Kidney (tissue), 13 donors: ENCODE measurements at regions not wholly inside any gene's neighbourhood (a gene's known extent, or its start where the extent isn't known, plus 50 kb on each side); places are given as distances from the start of the nearest gene placed in this dataset.

Experiments used
- DNase-seq, 5 donors: peaks; one replicate each; pipeline ENCODE4 v3.0.0-alpha.2; 2013 to 2020
- FAIRE-seq: peaks from 2 replicates; lab custom pipeline; 2012; peaks lifted over from hg19 to GRCh38; lab: Jason Lieb, UNC
- H3K27ac ChIP-seq, 2 donors: one replicate each; pipeline ENCODE4 v1.7.0; 2013; ENCODE audit warnings: low read depth in 2 of 2, low read length in 2 of 2, inconsistent platforms in 1 of 2
- H3K27me3 ChIP-seq: one replicate; pipeline ENCODE4 v1.7.1; 2013; ENCODE audit warnings: low read length, inconsistent platforms; ENCODE audit not compliant: control insufficient read depth, insufficient read depth
- H3K36me3 ChIP-seq, 3 donors: one replicate each; pipeline versions ENCODE4 v1.7.0 to v1.7.1; 2013; ENCODE audit warnings: low read length in 3 of 3, control low read depth in 1 of 3, inconsistent platforms in 1 of 3; ENCODE audit not compliant: insufficient read depth in 3 of 3, control insufficient read depth in 2 of 3
- H3K4me1 ChIP-seq, 3 donors: one replicate each; pipeline versions ENCODE4 v1.7.0 to v1.7.1; 2013; ENCODE audit warnings: low read length in 3 of 3, inconsistent platforms in 1 of 3, low read depth in 1 of 3; ENCODE audit not compliant: control insufficient read depth in 2 of 3, insufficient read depth in 2 of 3
- H3K4me3 ChIP-seq, 3 donors: one replicate each; pipeline versions ENCODE4 v1.7.0 to v1.8.1; 2013; ENCODE audit warnings: low read length in 3 of 3, control low read depth in 1 of 3, inconsistent platforms in 1 of 3
- H3K9ac ChIP-seq, 3 donors: one replicate each; pipeline versions ENCODE4 v1.7.0 to v1.7.1; 2013; ENCODE audit warnings: low read length in 3 of 3, control low read depth in 1 of 3, inconsistent platforms in 1 of 3
- H3K9me3 ChIP-seq, 3 donors: one replicate each; pipeline versions ENCODE4 v1.7.0 to v1.7.1; 2013; ENCODE audit warnings: low read length in 3 of 3, control low read depth in 1 of 3, inconsistent platforms in 1 of 3; ENCODE audit not compliant: control insufficient read depth in 2 of 3, insufficient read depth in 1 of 3
- CTCF ChIP-seq: IDR thresholded peaks from 3 replicates; pipeline ENCODE4 v1.5.1; 2012; ENCODE audit warnings: mild to moderate bottlenecking, moderate library complexity, borderline replicate concordance; ENCODE audit not compliant: insufficient read depth; ENCODE audit errors: extremely low read depth
- intact Hi-C: fragments of 100-400 bp; cut with DNase I; formaldehyde crosslinking; loops from one replicate; pipeline ENCODE4 v1.11.1; 2022
- donor health status: control.
- donor health status: control.
- donor health status: control.
- donor health status: control.
- donor health status: control.
- donor health status: DM: yes; HTN: yes; CAD: no.
- donor health status: Normal renal cell carcinoma (clear cell type).

DNA sequence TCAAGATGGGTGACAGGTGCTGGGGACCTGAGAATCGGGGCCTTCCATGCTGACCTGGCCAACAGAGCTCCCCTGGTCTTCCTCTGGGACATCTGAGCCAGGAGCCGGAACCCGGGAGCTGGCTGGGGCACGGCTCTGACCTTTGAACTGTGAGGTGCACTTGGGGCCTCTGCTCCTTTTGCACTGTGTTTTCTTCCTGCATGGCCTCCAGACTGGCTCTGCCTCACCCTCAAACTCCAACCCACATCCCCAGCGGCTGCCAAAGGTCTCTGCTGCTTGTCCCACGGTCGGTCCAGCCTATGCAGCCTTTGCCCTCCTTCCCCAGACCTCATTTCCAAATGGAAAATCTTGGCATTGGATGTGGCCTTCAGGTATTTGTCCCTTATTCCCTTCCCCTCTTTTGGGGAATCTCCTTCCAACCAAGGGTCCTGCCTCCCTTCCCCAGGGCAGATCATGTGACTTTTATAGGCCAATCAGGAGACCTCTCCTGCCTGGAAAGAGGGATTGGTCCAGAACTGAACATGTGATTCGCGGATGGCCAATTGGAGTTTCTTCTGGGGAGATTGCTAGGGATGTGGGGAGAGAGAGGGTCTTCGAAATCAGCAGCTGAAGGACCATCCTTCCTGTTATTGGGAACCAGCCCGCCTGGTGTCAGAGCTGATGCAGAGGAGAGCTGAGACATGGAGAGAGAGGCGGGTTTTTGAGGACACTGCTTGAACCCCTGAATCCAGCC lies 117.9 kb downstream of the CYLD start:
- H3K9ac ChIP-seq, result no peak overlapping the region

DNA sequence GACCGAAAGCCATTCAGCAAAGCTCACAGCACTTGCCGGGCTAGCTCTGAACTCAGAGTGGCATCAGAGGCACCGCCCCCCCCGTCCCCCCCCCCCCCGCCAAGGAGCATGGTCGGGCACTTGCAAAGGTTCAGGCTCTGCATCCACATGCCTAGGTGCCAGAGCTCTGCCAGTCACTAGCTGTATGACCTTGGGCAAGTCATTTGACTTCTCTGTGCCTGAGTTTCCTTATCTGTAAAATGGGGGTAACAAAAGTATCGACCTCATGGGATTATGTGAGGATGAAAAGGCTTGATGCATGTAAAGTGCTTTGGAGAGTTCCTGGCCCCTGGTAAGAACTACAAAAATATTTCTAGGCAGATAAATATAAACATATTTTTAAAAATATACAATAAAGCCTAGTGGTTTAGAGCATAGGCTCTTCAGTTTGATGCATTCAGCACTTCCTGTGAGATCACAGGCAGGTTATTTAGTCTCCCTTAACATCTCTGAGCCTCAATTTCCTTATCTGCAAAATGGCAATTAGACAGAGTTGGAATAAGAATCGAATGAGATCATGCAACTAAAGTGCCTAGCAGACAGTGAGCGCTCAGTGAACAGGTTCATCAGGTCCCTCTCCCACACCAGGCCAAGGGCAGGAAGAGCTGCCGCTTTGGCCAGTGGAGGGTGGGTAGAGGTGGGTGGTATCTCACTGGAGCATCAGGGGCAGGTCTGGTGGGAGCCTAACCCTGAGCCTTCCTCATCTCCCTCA lies 117.2 kb downstream of the CYLD start:
- Histone ChIP-seq H3K9me3 (peaks cover 0 to 6% (median 0%) of the 10 kb centered on the region in 3 donors), H3K4me1 (no peaks in the 10 kb centered on the region), H3K36me3 (no peaks in the 10 kb centered on the region), H3K9ac (no peak overlapping the region), H3K4me3 (no peak overlapping the region), H3K27ac (no peak overlapping the region), H3K27me3 (no peaks in the 10 kb centered on the region)
- intact Hi-C loops, result no loop called here
- DNase-seq (no peak), FAIRE-seq (no peak)
- no peak for TF ChIP-seq CTCF

More for the DNA sequence above, 117.9 kb downstream of the CYLD start:
- no peak for TF ChIP-seq CTCF
- H3K36me3 ChIP-seq, result no peaks in the 10 kb centered on the region
- no peak overlapping the region for H3K4me3 ChIP-seq
- no peaks in the 10 kb centered on the region for H3K4me1 ChIP-seq
- FAIRE-seq (no peak), DNase-seq (peak in 1 of 5 donors; percentile 51)
- H3K27ac ChIP-seq, result no peak overlapping the region
- intact Hi-C loops, result no loop called here
- no peaks in the 10 kb centered on the region for H3K27me3 ChIP-seq
- H3K9me3 ChIP-seq, result peaks cover 0 to 6% (median 0%) of the 10 kb centered on the region in 3 donors

DNA sequence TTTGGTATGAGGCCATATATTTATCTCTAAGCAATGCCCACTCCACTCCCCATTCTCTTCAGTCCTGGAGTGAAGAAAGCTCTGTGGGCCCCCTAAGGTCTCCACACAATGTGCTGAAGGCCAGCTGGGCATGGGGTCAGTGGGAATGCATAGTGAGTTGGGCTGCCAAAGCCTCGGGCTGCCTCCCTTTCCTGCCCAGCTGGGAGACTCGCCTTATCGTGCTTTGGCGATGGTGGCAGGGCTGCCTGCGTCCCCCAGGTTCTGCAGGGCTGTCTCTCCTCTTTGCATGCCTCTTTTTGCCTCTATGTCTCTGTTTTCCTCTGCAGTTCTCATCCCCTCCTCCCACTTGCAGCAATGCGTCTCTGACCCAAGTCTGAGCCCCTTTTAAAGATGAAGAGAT lies 116.5 kb downstream of the CYLD start:
- Histone ChIP-seq H3K36me3 (no peaks in the 10 kb centered on the region), H3K27me3 (no peaks in the 10 kb centered on the region), H3K4me3 (no peak overlapping the region), H3K4me1 (no peaks in the 10 kb centered on the region), H3K9ac (no peak overlapping the region), H3K9me3 (peaks cover 0 to 6% (median 0%) of the 10 kb centered on the region in 3 donors), H3K27ac (no peak overlapping the region)
- intact Hi-C loops, result no loop called here
- TF ChIP-seq CTCF, result no peak
- FAIRE-seq (no peak), DNase-seq (no peak)
